ENCODE measurements at regions not wholly inside any gene's neighbourhood (a gene's known extent, or its start where the extent isn't known, plus 50 kb on each side); places are given as distances from the start of the nearest gene placed in this dataset.

GRCh38 chr20:48115502-48115901, 330.2 kb upstream of the SULF2 start:
- Histone ChIP-seq H3K36me3 (ENCODE audit: insufficient read depth, low read length) (no peaks in the 10 kb centered on the region), H3K4me2 (ENCODE audit: insufficient read depth, low read length) (no peak overlapping the region), H3K9me3 (ENCODE audit: low read depth, low read length) (no peaks in the 10 kb centered on the region), H4K20me1 (ENCODE audit: insufficient read depth, low read length) (no peaks in the 10 kb centered on the region), H3K27me3 (ENCODE audit: insufficient read depth, low read length) (peaks cover 3% of the 10 kb centered on the region), H3K27ac (ENCODE audit: low read depth, low read length) (no peak overlapping the region), H3K4me3 (ENCODE audit: insufficient read depth, low read length) (no peak overlapping the region), H3K79me2 (ENCODE audit: insufficient read depth, low read length) (no peaks in the 10 kb centered on the region), H3K4me1 (ENCODE audit: insufficient read depth, low read length) (no peaks in the 10 kb centered on the region), H2AFZ (ENCODE audit: low read length) (no peak overlapping the region)
- DNase-seq (ENCODE audit: insufficient read length, low spot score, missing footprints) = no peak
- TF ChIP-seq, protein P1, sequence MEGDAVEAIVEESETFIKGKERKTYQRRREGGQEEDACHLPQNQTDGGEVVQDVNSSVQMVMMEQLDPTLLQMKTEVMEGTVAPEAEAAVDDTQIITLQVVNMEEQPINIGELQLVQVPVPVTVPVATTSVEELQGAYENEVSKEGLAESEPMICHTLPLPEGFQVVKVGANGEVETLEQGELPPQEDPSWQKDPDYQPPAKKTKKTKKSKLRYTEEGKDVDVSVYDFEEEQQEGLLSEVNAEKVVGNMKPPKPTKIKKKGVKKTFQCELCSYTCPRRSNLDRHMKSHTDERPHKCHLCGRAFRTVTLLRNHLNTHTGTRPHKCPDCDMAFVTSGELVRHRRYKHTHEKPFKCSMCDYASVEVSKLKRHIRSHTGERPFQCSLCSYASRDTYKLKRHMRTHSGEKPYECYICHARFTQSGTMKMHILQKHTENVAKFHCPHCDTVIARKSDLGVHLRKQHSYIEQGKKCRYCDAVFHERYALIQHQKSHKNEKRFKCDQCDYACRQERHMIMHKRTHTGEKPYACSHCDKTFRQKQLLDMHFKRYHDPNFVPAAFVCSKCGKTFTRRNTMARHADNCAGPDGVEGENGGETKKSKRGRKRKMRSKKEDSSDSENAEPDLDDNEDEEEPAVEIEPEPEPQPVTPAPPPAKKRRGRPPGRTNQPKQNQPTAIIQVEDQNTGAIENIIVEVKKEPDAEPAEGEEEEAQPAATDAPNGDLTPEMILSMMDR (IDR thresholded peaks at IDR 0.05; ENCODE audit: extremely low read depth, low read depth, low read length) = no peak

DNA sequence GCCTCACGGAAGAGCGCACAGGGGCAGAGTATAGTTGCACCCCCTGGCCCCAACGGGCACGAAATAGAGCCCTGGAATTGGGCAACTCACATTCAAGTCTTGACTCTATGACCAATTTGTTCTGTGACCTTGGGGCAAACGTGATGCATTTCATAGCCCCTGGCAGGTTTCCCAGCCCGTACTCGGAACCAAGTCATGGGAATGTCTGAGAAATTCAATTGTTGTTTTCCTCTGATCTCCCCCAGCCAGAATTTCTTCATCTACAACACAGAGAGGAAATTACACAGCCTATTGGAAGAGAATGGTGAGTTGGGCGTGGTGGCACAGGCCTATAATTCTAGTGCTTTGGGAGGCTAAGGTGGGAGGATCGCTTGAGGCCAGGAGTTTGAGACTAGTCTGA, 322.3 kb upstream of the SULF2 start:
- no peak for DNase-seq (ENCODE audit: insufficient read length, low spot score, missing footprints)
- TF ChIP-seq, protein P1 (IDR thresholded peaks at IDR 0.05; ENCODE audit: extremely low read depth, low read depth, low read length) = no peak

GRCh38 chr20:48106428-48106827, 321.1 kb upstream of the SULF2 start:
- Histone ChIP-seq H3K27ac (ENCODE audit: low read depth, low read length) (no peak overlapping the region), H3K4me3 (ENCODE audit: insufficient read depth, low read length) (no peak overlapping the region), H3K4me2 (ENCODE audit: insufficient read depth, low read length) (no peak overlapping the region), H3K27me3 (ENCODE audit: insufficient read depth, low read length) (peaks cover 6% of the 10 kb centered on the region), H3K9me3 (ENCODE audit: low read depth, low read length) (peaks cover 3% of the 10 kb centered on the region), H3K4me1 (ENCODE audit: insufficient read depth, low read length) (no peaks in the 10 kb centered on the region), H3K36me3 (ENCODE audit: insufficient read depth, low read length) (no peaks in the 10 kb centered on the region), H2AFZ (ENCODE audit: low read length) (no peak overlapping the region), H3K79me2 (ENCODE audit: insufficient read depth, low read length) (no peaks in the 10 kb centered on the region), H4K20me1 (ENCODE audit: insufficient read depth, low read length) (no peaks in the 10 kb centered on the region)
- TF ChIP-seq, protein P1 (IDR thresholded peaks at IDR 0.05; ENCODE audit: extremely low read depth, low read depth, low read length) = no peak
- no peak for DNase-seq (ENCODE audit: insufficient read length, low spot score, missing footprints)

More for the DNA sequence above, 322.3 kb upstream of the SULF2 start:
- Histone ChIP-seq H3K9me3 (ENCODE audit: low read depth, low read length) (peaks cover 3% of the 10 kb centered on the region), H4K20me1 (ENCODE audit: insufficient read depth, low read length) (no peaks in the 10 kb centered on the region), H3K36me3 (ENCODE audit: insufficient read depth, low read length) (no peaks in the 10 kb centered on the region), H2AFZ (ENCODE audit: low read length) (no peak overlapping the region), H3K27ac (ENCODE audit: low read depth, low read length) (no peak overlapping the region), H3K27me3 (ENCODE audit: insufficient read depth, low read length) (peaks cover 9% of the 10 kb centered on the region), H3K4me3 (ENCODE audit: insufficient read depth, low read length) (no peak overlapping the region), H3K4me1 (ENCODE audit: insufficient read depth, low read length) (no peaks in the 10 kb centered on the region), H3K4me2 (ENCODE audit: insufficient read depth, low read length) (no peak overlapping the region), H3K79me2 (ENCODE audit: insufficient read depth, low read length) (no peaks in the 10 kb centered on the region)

GRCh38 chr20:48105526-48105925, 320.2 kb upstream of the SULF2 start:
- H3K27me3 ChIP-seq (ENCODE audit: insufficient read depth, low read length) = peaks cover 6% of the 10 kb centered on the region
- no peak overlapping the region for H3K4me2 ChIP-seq (ENCODE audit: insufficient read depth, low read length)

More at GRCh38 chr20:48105526-48105925, 320.2 kb upstream of the SULF2 start:
- no peaks in the 10 kb centered on the region for H4K20me1 ChIP-seq (ENCODE audit: insufficient read depth, low read length)
- no peak overlapping the region for H3K27ac ChIP-seq (ENCODE audit: low read depth, low read length)
- no peak overlapping the region for H3K4me3 ChIP-seq (ENCODE audit: insufficient read depth, low read length)
- no peak overlapping the region for H2AFZ ChIP-seq (ENCODE audit: low read length)
- peaks cover 3% of the 10 kb centered on the region for H3K9me3 ChIP-seq (ENCODE audit: low read depth, low read length)
- H3K4me1 ChIP-seq (ENCODE audit: insufficient read depth, low read length) = no peaks in the 10 kb centered on the region
- no peaks in the 10 kb centered on the region for H3K79me2 ChIP-seq (ENCODE audit: insufficient read depth, low read length)
- H3K36me3 ChIP-seq (ENCODE audit: insufficient read depth, low read length) = no peaks in the 10 kb centered on the region
- TF ChIP-seq, protein P1 (IDR thresholded peaks at IDR 0.05; ENCODE audit: extremely low read depth, low read depth, low read length) = no peak
- DNase-seq (ENCODE audit: insufficient read length, low spot score, missing footprints) = no peak

Data from osteoblast (primary cell).